Endothelial cell of umbilical vein (primary cell): ENCODE measurements at regions not wholly inside any gene's neighbourhood (a gene's known extent, or its start where the extent isn't known, plus 50 kb on each side); places are given as distances from the start of the nearest gene placed in this dataset.

Experiments
- BruUV-seq: library from RNA; stranded (reverse); fragments of 400-500 nt; replicated peaks from 2 replicates; lab custom pipeline; 2021; lab: Mats Ljungman, UMichigan
- CTCF ChIA-PET: fragments of 300-600, 350-600 bp; sonication (Branson Sonifier 250); formaldehyde crosslinking; loops from one replicate; lab custom pipeline; 2021; ENCODE audit warnings: antibody characterized with exemption, inconsistent platforms; lab: Charles Lee
- POLR2A ChIA-PET: fragments of 300-600, 350-600 bp; sonication (Branson Sonifier 250); formaldehyde crosslinking; loops from one replicate; lab custom pipeline; 2021; ENCODE audit warnings: antibody characterized with exemption, inconsistent platforms; lab: Charles Lee
- DNase-seq: peaks from one replicate; pipeline ENCODE4 v3.0.0-alpha.2; 2011; ENCODE audit warnings: low read depth, low spot score
- FAIRE-seq: peaks from 2 replicates; lab custom pipeline; 2011; peaks lifted over from hg19 to GRCh38; lab: Jason Lieb, UNC
- H2AFZ ChIP-seq: 2 replicates; pipeline ENCODE4 v1.6.0; 2012; ENCODE audit warnings: low read depth, low read length, control low read depth, inconsistent platforms
- H3K27ac ChIP-seq: 2 replicates; pipeline ENCODE4 v1.5.1; 2011; ENCODE audit warnings: low read depth, mild to moderate bottlenecking, control low read depth, low read length, moderate library complexity; ENCODE audit not compliant: insufficient read depth
- H3K27me3 ChIP-seq, 2 experiments: 2 replicates each; pipeline versions ENCODE4 v1.6.0 to v1.6.1; 2011; ENCODE audit warnings: low read length in 2 of 2, mixed read lengths in 1 of 2; ENCODE audit not compliant: control insufficient read depth in 2 of 2, insufficient read depth in 2 of 2
- H3K36me3 ChIP-seq, 2 experiments: 2 replicates in 1 of 2; 3 replicates in 1 of 2; pipeline ENCODE4 v1.5.1; 2011; ENCODE audit warnings: low read length in 2 of 2, mild to moderate bottlenecking in 1 of 2, moderate library complexity in 1 of 2; ENCODE audit not compliant: control insufficient read depth in 2 of 2, insufficient read depth in 2 of 2; ENCODE audit errors: extremely low read depth in 1 of 2
- H3K4me1 ChIP-seq: 3 replicates; pipeline ENCODE4 v1.5.1; 2011; ENCODE audit warnings: mild to moderate bottlenecking, low read length; ENCODE audit not compliant: control insufficient read depth, insufficient read depth; ENCODE audit errors: extremely low read depth
- H3K4me2 ChIP-seq: 2 replicates; pipeline ENCODE4 v1.6.1; 2011; ENCODE audit warnings: low read length, control low read depth, mixed read lengths; ENCODE audit not compliant: insufficient read depth
- H3K4me3 ChIP-seq, 3 experiments: fragments of 200-600 bp in 1 of 3; sonication (generic), shearing (Covaris generic) in 1 of 3; replicated peaks in 1 of 3; 2 replicates each; pipeline ENCODE4 v1.5.1; 2011 to 2016; ENCODE audit warnings: control low read depth in 3 of 3, low read length in 3 of 3, mild to moderate bottlenecking in 2 of 3, inconsistent platforms in 1 of 3, low read depth in 1 of 3, moderate library complexity in 1 of 3; ENCODE audit not compliant: insufficient read depth in 1 of 3
- H3K79me2 ChIP-seq: 2 replicates; pipeline ENCODE4 v1.6.0; 2012; ENCODE audit warnings: low read length, inconsistent platforms; ENCODE audit not compliant: control insufficient read depth, insufficient read depth
- H3K9ac ChIP-seq: replicated peaks from 2 replicates; pipeline ENCODE3; 2011; ENCODE audit warnings: low read length, control low read depth; ENCODE audit not compliant: insufficient read depth; ENCODE audit errors: extremely low read depth
- H3K9me1 ChIP-seq: replicated peaks from 3 replicates; pipeline ENCODE4 v1.6.0; 2011; ENCODE audit warnings: mild to moderate bottlenecking, low read length; ENCODE audit not compliant: control insufficient read depth, insufficient read depth; ENCODE audit errors: extremely low read depth
- H3K9me3 ChIP-seq: replicated peaks from 2 replicates; pipeline ENCODE4 v1.5.1; 2012; ENCODE audit warnings: low read length, inconsistent platforms; ENCODE audit not compliant: control insufficient read depth, insufficient read depth
- H4K20me1 ChIP-seq: replicated peaks from 2 replicates; pipeline ENCODE3; 2011; ENCODE audit warnings: mild to moderate bottlenecking, low read length; ENCODE audit not compliant: control insufficient read depth, insufficient read depth; ENCODE audit errors: extremely low read depth
- CTCF ChIP-seq, 2 donors: IDR thresholded peaks; 1 replicate in 1 of 2; 2 replicates in 1 of 2; pipeline ENCODE4 v1.5.1; 2011; ENCODE audit warnings: low read length in 2 of 2, mild to moderate bottlenecking in 2 of 2, moderate library complexity in 2 of 2, control low read depth in 1 of 2, inconsistent platforms in 1 of 2, low read depth in 1 of 2; ENCODE audit not compliant: insufficient read depth in 1 of 2; ENCODE audit errors: extremely low read depth in 1 of 2
- EZH2 ChIP-seq: IDR thresholded peaks from 2 replicates; pipeline ENCODE4 v1.6.1; 2012; ENCODE audit warnings: borderline replicate concordance, low read depth, mild to moderate bottlenecking, moderate library complexity, low read length, inconsistent platforms; ENCODE audit not compliant: severe bottlenecking
- FOS ChIP-seq: IDR thresholded peaks from 2 replicates; pipeline ENCODE4 v1.6.1; 2011; ENCODE audit warnings: mild to moderate bottlenecking, low read length, moderate library complexity, borderline replicate concordance; ENCODE audit not compliant: insufficient read depth
- GATA2 ChIP-seq: IDR thresholded peaks from 2 replicates; pipeline ENCODE4 v1.7.0; 2011; ENCODE audit warnings: low read depth, mild to moderate bottlenecking, moderate library complexity, mixed read lengths, low read length; ENCODE audit not compliant: insufficient read length, insufficient read depth
- JUN ChIP-seq: IDR thresholded peaks from 2 replicates; pipeline ENCODE4 v1.6.1; 2011; ENCODE audit warnings: borderline replicate concordance, low read depth; ENCODE audit not compliant: insufficient read length, insufficient read depth
- MAX ChIP-seq: IDR thresholded peaks from 2 replicates; pipeline ENCODE4 v1.6.1; 2011; ENCODE audit not compliant: insufficient read depth, insufficient read length
- MYC ChIP-seq: IDR thresholded peaks from one replicate; pipeline ENCODE4 v1.6.1; 2011; ENCODE audit warnings: mild to moderate bottlenecking, low read depth, low read length
- POLR2A ChIP-seq: IDR thresholded peaks from 2 replicates; pipeline ENCODE4 v1.6.1; 2012; ENCODE audit warnings: low read depth, mild to moderate bottlenecking, control low read depth, low read length
- POLR2AphosphoS5 ChIP-seq: IDR thresholded peaks from 2 replicates; pipeline ENCODE4 v1.6.1; 2012; ENCODE audit warnings: low read depth, mild to moderate bottlenecking, control low read depth, low read length, moderate library complexity; ENCODE audit not compliant: insufficient read depth
- dilution Hi-C: fragments of 300-500 bp; cut with MboI; formaldehyde crosslinking; loops from one replicate; pipeline ENCODE4 v1.15.0; 2019; ENCODE audit warnings: low sequenced_read_pairs; ENCODE audit not compliant: extremely low pct_ligation_motif_present
- intact Hi-C: fragments of 100-400 bp; cut with micrococcal nuclease; formaldehyde crosslinking; loops from one replicate; pipeline ENCODE4 v1.10.0; 2022

- H3K4me1 ChIP-seq = no peaks in the 10 kb centered on the region
- no peaks in the 10 kb centered on the region for H3K36me3 ChIP-seq
- no peaks in the 10 kb centered on the region for H3K79me2 ChIP-seq
- H4K20me1 ChIP-seq = no peaks in the 10 kb centered on the region
- H3K4me3 ChIP-seq = no peak overlapping the region
- intact Hi-C loops (no loop called here), dilution Hi-C loops (no loop called here)
- no peak for FAIRE-seq
- ChIA-PET POLR2A (no interaction called here), CTCF (no interaction called here)
- no peak overlapping the region for H3K4me2 ChIP-seq
- TF ChIP-seq MYC (no peak), JUN (no peak), CTCF (IDR thresholded peaks at IDR 0.05; ENCODE audit: extremely low read depth in 1 of 2, insufficient read depth in 1 of 2, low read depth in 1 of 2, low read length in 2 of 2) (no peak), FOS (no peak), POLR2AphosphoS5 (no peak), POLR2A (no peak), GATA2 (no peak), EZH2 (no peak), MAX (no peak)
- BruUV-seq = no TSS peak
- no peak overlapping the region for H3K27ac ChIP-seq
- no peaks in the 10 kb centered on the region for H3K27me3 ChIP-seq
- H3K9me1 ChIP-seq = no peaks in the 10 kb centered on the region
- H2AFZ ChIP-seq = no peak overlapping the region
- H3K9ac ChIP-seq = no peak overlapping the region
- no peak for DNase-seq
- no peaks in the 10 kb centered on the region for H3K9me3 ChIP-seq
Measured at GRCh38 chr6:63517221-63517620, 55.1 kb upstream of the LOC128125822 start.
